Keratinocyte (primary cell): ENCODE measurements at regions not wholly inside any gene's neighbourhood (a gene's known extent, or its start where the extent isn't known, plus 50 kb on each side); places are given as distances from the start of the nearest gene placed in this dataset.

Experiments used
- DNase-seq: peaks from one replicate; pipeline ENCODE4 v3.0.0-alpha.2; 2011; ENCODE audit warnings: low read depth, missing footprints, low spot score
- FAIRE-seq: peaks from 2 replicates; lab custom pipeline; 2011; peaks lifted over from hg19 to GRCh38; lab: Jason Lieb, UNC
- H2AFZ ChIP-seq: 2 replicates; pipeline ENCODE4 v1.6.0; 2012; ENCODE audit warnings: low read length, control low read depth, inconsistent platforms; ENCODE audit not compliant: control insufficient read depth
- H3K27ac ChIP-seq: 2 replicates; pipeline ENCODE4 v1.5.1; 2011; ENCODE audit warnings: low read length; ENCODE audit not compliant: control insufficient read depth, insufficient read depth
- H3K27me3 ChIP-seq: 3 replicates; pipeline ENCODE4 v1.6.0; 2011; ENCODE audit warnings: low read length; ENCODE audit not compliant: control insufficient read depth, insufficient read depth; ENCODE audit errors: extremely low read depth
- H3K36me3 ChIP-seq, 2 experiments: 2 replicates in 1 of 2; 3 replicates in 1 of 2; pipeline ENCODE4 v1.5.1; 2011; ENCODE audit warnings: low read length in 2 of 2, mild to moderate bottlenecking in 1 of 2; ENCODE audit not compliant: control insufficient read depth in 2 of 2, insufficient read depth in 2 of 2; ENCODE audit errors: extremely low read depth in 1 of 2
- H3K4me1 ChIP-seq: 3 replicates; pipeline ENCODE4 v1.5.1; 2011; ENCODE audit warnings: low read length; ENCODE audit not compliant: control insufficient read depth, insufficient read depth; ENCODE audit errors: extremely low read depth
- H3K4me2 ChIP-seq: 3 replicates; pipeline ENCODE4 v1.6.0; 2011; ENCODE audit warnings: low read depth, low read length; ENCODE audit not compliant: control insufficient read depth, insufficient read depth; ENCODE audit errors: extremely low read depth
- H3K4me3 ChIP-seq, 3 experiments: fragments of 200-600 bp in 1 of 3; sonication (generic) in 1 of 3; 2 replicates in 2 of 3; 3 replicates in 1 of 3; pipeline ENCODE4 v1.5.1; 2011 to 2016; ENCODE audit warnings: low read length in 3 of 3, mild to moderate bottlenecking in 3 of 3, control low read depth in 2 of 3, inconsistent platforms in 1 of 3, low read depth in 1 of 3, mixed read lengths in 1 of 3, mixed run types in 1 of 3, moderate library complexity in 1 of 3; ENCODE audit not compliant: control insufficient read depth in 2 of 3, insufficient read depth in 2 of 3; ENCODE audit errors: extremely low read depth in 1 of 3
- H3K79me2 ChIP-seq: 2 replicates; pipeline ENCODE4 v1.6.0; 2012; ENCODE audit warnings: low read length; ENCODE audit not compliant: control insufficient read depth, insufficient read depth
- H3K9ac ChIP-seq: 3 replicates; pipeline ENCODE4 v1.6.0; 2011; ENCODE audit warnings: low read length; ENCODE audit not compliant: control insufficient read depth, insufficient read depth; ENCODE audit errors: extremely low read depth
- H3K9me1 ChIP-seq: 3 replicates; pipeline ENCODE4 v1.6.0; 2011; ENCODE audit warnings: low read length; ENCODE audit not compliant: control insufficient read depth, insufficient read depth; ENCODE audit errors: extremely low read depth
- H3K9me3 ChIP-seq: 2 replicates; pipeline ENCODE4 v1.5.1; 2012; ENCODE audit warnings: low read depth, low read length; ENCODE audit not compliant: control insufficient read depth
- H4K20me1 ChIP-seq: 3 replicates; pipeline ENCODE4 v1.6.0; 2011; ENCODE audit warnings: low read length; ENCODE audit not compliant: control insufficient read depth, insufficient read depth; ENCODE audit errors: extremely low read depth
- EZH2 ChIP-seq: IDR thresholded peaks from one replicate; pipeline ENCODE4 v1.6.1; 2012; ENCODE audit warnings: inconsistent platforms, mild to moderate bottlenecking, low read length, moderate library complexity
- dilution Hi-C: fragments of 300-500 bp; cut with MboI; formaldehyde crosslinking; loops from one replicate; pipeline ENCODE4 v1.7.0; 2020; ENCODE audit warnings: low sequenced_read_pairs; ENCODE audit not compliant: extremely low pct_ligation_motif_present
- TF ChIP-seq, protein P1 (sequence below), 3 experiments: IDR thresholded peaks in 1 of 3; conservative IDR thresholded peaks in 1 of 3; optimal IDR thresholded peaks in 1 of 3; 2 replicates in 2 of 3; 3 replicates in 1 of 3; pipeline versions ENCODE3 to v1.5.1; 2011; ENCODE audit warnings: low read length in 3 of 3, mild to moderate bottlenecking in 3 of 3, moderate library complexity in 2 of 3, control low read depth in 1 of 3, inconsistent platforms in 1 of 3; ENCODE audit not compliant: insufficient read depth in 2 of 3; ENCODE audit errors: extremely low read depth in 1 of 3

DNA sequence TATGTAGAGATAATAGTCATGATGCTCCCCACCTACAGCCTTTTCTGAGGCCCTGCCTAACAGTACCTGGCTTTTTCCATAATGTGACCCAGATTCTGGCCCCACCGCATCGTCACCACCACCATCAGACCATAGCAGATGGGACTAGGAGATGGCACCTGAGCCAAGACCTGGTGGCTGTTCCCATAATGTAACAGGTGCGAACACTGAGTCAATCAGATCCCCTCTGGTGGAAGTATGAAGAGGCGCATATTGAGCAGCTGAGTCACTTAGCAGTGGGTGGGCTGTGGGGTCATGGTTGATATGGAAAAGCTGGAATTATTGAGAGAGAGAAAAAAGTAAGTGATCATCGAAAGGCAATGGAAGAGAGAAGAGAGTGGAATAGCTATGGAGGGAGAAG, 578.0 kb upstream of the CADM1 start:
- DNase-seq: no peak
- Histone ChIP-seq H3K79me2 (no peaks in the 10 kb centered on the region), H3K36me3 (no peaks in the 10 kb centered on the region)

DNA sequence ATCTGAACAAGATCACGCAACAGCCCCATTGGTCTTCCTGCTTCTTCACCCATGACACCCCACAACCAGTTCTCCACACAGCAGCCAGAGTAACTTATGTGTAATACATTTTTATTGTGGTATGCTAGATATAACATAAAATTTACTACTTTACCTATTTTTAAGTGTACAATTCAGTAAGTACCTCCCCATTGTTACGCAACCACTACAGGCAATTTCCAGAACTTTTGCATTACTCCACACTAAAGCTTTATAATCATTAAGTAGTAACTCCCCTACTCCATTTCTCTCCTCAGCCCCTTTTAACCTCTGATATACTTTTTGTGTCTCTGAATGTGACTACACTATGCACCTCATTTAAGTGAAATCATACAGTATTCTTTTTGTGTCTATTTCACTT, 575.4 kb upstream of the CADM1 start:
- Histone ChIP-seq H3K4me2 (no peak overlapping the region), H3K9me3 (no peaks in the 10 kb centered on the region), H3K9me1 (no peaks in the 10 kb centered on the region), H3K4me1 (no peaks in the 10 kb centered on the region), H2AFZ (no peak overlapping the region), H3K79me2 (no peaks in the 10 kb centered on the region), H4K20me1 (no peaks in the 10 kb centered on the region), H3K9ac (no peak overlapping the region), H3K4me3 (no peak overlapping the region), H3K27me3 (no peaks in the 10 kb centered on the region), H3K36me3 (no peaks in the 10 kb centered on the region), H3K27ac (no peak overlapping the region)
- dilution Hi-C loops: no loop called here
- TF ChIP-seq, protein P1, sequence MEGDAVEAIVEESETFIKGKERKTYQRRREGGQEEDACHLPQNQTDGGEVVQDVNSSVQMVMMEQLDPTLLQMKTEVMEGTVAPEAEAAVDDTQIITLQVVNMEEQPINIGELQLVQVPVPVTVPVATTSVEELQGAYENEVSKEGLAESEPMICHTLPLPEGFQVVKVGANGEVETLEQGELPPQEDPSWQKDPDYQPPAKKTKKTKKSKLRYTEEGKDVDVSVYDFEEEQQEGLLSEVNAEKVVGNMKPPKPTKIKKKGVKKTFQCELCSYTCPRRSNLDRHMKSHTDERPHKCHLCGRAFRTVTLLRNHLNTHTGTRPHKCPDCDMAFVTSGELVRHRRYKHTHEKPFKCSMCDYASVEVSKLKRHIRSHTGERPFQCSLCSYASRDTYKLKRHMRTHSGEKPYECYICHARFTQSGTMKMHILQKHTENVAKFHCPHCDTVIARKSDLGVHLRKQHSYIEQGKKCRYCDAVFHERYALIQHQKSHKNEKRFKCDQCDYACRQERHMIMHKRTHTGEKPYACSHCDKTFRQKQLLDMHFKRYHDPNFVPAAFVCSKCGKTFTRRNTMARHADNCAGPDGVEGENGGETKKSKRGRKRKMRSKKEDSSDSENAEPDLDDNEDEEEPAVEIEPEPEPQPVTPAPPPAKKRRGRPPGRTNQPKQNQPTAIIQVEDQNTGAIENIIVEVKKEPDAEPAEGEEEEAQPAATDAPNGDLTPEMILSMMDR (optimal IDR thresholded peaks at IDR 0.05 in 1 of 3, IDR thresholded peaks at IDR 0.05 in 1 of 3, conservative IDR thresholded peaks at IDR 0.05 in 1 of 3; ENCODE audit: extremely low read depth in 1 of 3, insufficient read depth in 2 of 3, low read length in 3 of 3): no peak
- no peak for TF ChIP-seq EZH2
- DNase-seq (no peak), FAIRE-seq (no peak)

More for the DNA sequence above, 578.0 kb upstream of the CADM1 start:
- H2AFZ ChIP-seq: no peak overlapping the region
- no peak for FAIRE-seq
- no peak overlapping the region for H3K4me2 ChIP-seq
- no peaks in the 10 kb centered on the region for H3K9me1 ChIP-seq
- no peaks in the 10 kb centered on the region for H3K9me3 ChIP-seq
- no peak overlapping the region for H3K4me3 ChIP-seq
- no peaks in the 10 kb centered on the region for H3K27me3 ChIP-seq
- dilution Hi-C loops: no loop called here
- no peaks in the 10 kb centered on the region for H3K4me1 ChIP-seq
- H3K27ac ChIP-seq: no peak overlapping the region
- no peak for TF ChIP-seq EZH2
- TF ChIP-seq, protein P1 (optimal IDR thresholded peaks at IDR 0.05 in 1 of 3, IDR thresholded peaks at IDR 0.05 in 1 of 3, conservative IDR thresholded peaks at IDR 0.05 in 1 of 3; ENCODE audit: extremely low read depth in 1 of 3, insufficient read depth in 2 of 3, low read length in 3 of 3): no peak
- no peaks in the 10 kb centered on the region for H4K20me1 ChIP-seq
- H3K9ac ChIP-seq: no peak overlapping the region
